IPS-18a (cell line): ENCODE measurements at regions not wholly inside any gene's neighbourhood (a gene's known extent, or its start where the extent isn't known, plus 50 kb on each side); places are given as distances from the start of the nearest gene placed in this dataset.
"Not testable (repeated sequence)": the region's sequence is repeated elsewhere in the genome, so short reads cannot be mapped to it uniquely, and the experiment has no call there.

Source experiments
- H3K27ac ChIP-seq: one replicate; pipeline ENCODE4 v1.5.1; 2013; ENCODE audit warnings: low read length
- H3K27me3 ChIP-seq: one replicate; pipeline ENCODE4 v1.6.1; 2013; ENCODE audit warnings: mild to moderate bottlenecking, low read length; ENCODE audit not compliant: control insufficient read depth, insufficient read depth
- H3K36me3 ChIP-seq: one replicate; pipeline ENCODE4 v1.6.1; 2013; ENCODE audit warnings: low read depth, low read length; ENCODE audit not compliant: control insufficient read depth
- H3K4me1 ChIP-seq: one replicate; pipeline ENCODE4 v1.6.1; 2013; ENCODE audit warnings: low read depth, low read length; ENCODE audit not compliant: control insufficient read depth
- H3K4me3 ChIP-seq: one replicate; pipeline ENCODE4 v1.5.1; 2013; ENCODE audit warnings: low read length
- H3K9ac ChIP-seq: one replicate; pipeline ENCODE4 v1.6.1; 2013; ENCODE audit warnings: mild to moderate bottlenecking, low read length, moderate library complexity
- H3K9me3 ChIP-seq: one replicate; pipeline ENCODE4 v1.6.1; 2013; ENCODE audit warnings: low read depth, low read length; ENCODE audit not compliant: control insufficient read depth

DNA sequence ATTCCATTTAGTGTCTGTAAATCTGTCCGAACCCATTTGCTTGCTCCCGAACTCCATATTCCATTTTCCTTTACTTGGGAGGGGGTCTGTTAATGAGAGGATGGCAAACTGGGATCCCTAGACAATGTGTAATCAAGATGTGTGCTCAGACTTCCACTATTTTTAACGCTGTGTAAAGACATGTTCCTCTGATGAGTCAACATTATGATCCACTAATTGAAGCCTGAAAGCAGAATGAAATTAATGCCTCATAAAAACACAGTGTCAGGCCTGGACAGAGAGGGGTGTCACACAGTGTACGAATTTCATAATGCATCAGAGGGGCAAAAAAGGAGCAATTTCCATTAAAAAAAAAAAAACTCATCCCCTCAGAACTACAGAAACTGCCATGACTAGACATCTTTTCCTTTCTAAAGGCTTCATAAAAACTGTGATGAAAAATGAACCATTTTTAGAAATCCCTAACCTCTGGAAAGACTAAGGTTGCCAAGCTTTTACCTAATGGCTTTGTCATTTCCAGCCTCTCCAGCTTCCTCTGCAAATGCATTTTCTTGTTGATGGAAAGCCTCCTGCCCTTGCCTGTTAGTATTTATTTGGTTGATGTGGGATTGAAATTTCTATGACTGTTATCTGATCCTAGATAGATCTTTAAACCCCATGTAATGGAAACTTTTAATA is 209.2 kb upstream of the DCC start:
- H3K4me1 ChIP-seq = no peaks in the 10 kb centered on the region
- H3K9me3 ChIP-seq = no peaks in the 10 kb centered on the region
- no peak overlapping the region for H3K4me3 ChIP-seq
- H3K9ac ChIP-seq = no peak overlapping the region
- no peaks in the 10 kb centered on the region for H3K36me3 ChIP-seq
- no peak overlapping the region for H3K27ac ChIP-seq
- H3K27me3 ChIP-seq = no peaks in the 10 kb centered on the region

DNA sequence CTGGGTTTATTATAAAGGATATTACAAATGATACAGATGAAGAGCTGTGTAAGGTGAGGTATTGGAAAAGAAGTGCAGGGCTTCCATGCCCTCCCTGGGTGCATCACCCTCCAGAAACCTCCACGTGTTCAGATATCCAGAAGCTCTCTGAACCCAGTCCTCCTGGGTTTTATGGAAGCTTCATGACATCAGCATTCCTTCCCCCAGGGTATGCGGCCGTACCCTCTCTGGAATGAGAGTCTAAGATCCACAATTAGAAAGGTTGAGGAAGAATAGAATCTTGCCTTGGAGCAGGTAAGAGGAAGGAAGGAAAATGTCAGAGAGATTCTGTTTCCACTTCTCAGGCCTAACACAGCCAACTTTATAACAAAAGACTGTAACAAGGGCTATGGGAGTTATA is 208.2 kb upstream of the DCC start:
- H3K27ac ChIP-seq = no peak overlapping the region
- no peak overlapping the region for H3K4me3 ChIP-seq

GRCh38 chr18:52136532-52136931 is 203.5 kb upstream of the DCC start:
- Histone ChIP-seq H3K9me3 (peaks cover 9% of the 10 kb centered on the region), H3K36me3 (no peaks in the 10 kb centered on the region), H3K27me3 (no peaks in the 10 kb centered on the region), H3K9ac (no peak overlapping the region), H3K4me1 (no peaks in the 10 kb centered on the region), H3K27ac (no peak overlapping the region), H3K4me3 (no peak overlapping the region)

More for the DNA sequence above, 208.2 kb upstream of the DCC start:
- Histone ChIP-seq H3K36me3 (no peaks in the 10 kb centered on the region), H3K9ac (no peak overlapping the region), H3K9me3 (peaks cover 3% of the 10 kb centered on the region), H3K4me1 (no peaks in the 10 kb centered on the region), H3K27me3 (no peaks in the 10 kb centered on the region)

- no peak overlapping the region for H3K4me3 ChIP-seq
- H3K27me3 ChIP-seq = no peaks in the 10 kb centered on the region
- no peak overlapping the region for H3K27ac ChIP-seq
- H3K36me3 ChIP-seq = no peaks in the 10 kb centered on the region
- peaks cover 9% of the 10 kb centered on the region for H3K9me3 ChIP-seq
- no peaks in the 10 kb centered on the region for H3K4me1 ChIP-seq
- H3K9ac ChIP-seq = no peak overlapping the region
Observed at GRCh38 chr18:52140986-52141385, 199.0 kb upstream of the DCC start.

- no peak overlapping the region for H3K27ac ChIP-seq
- H3K9me3 ChIP-seq = no peaks in the 10 kb centered on the region
- H3K27me3 ChIP-seq = no peaks in the 10 kb centered on the region
- no peaks in the 10 kb centered on the region for H3K4me1 ChIP-seq
- H3K4me3 ChIP-seq = no peak overlapping the region
- H3K9ac ChIP-seq = no peak overlapping the region
- no peaks in the 10 kb centered on the region for H3K36me3 ChIP-seq
Observed at GRCh38 chr18:52150050-52150449, 189.9 kb upstream of the DCC start.

GRCh38 chr18:52152036-52152435 is 188.0 kb upstream of the DCC start:
- Histone ChIP-seq H3K9ac (no peak overlapping the region), H3K4me3 (no peak overlapping the region), H3K9me3 (no peaks in the 10 kb centered on the region), H3K27me3 (no peaks in the 10 kb centered on the region), H3K27ac (no peak overlapping the region), H3K36me3 (no peaks in the 10 kb centered on the region), H3K4me1 (no peaks in the 10 kb centered on the region)

GRCh38 chr18:52156166-52156565 is 183.8 kb upstream of the DCC start:
- Histone ChIP-seq H3K27ac (no peak overlapping the region), H3K36me3 (no peaks in the 10 kb centered on the region), H3K27me3 (no peaks in the 10 kb centered on the region), H3K4me1 (peaks cover 4% of the 10 kb centered on the region), H3K9ac (no peak overlapping the region), H3K9me3 (no peaks in the 10 kb centered on the region), H3K4me3 (no peak overlapping the region)

GRCh38 chr18:52160636-52161035 is 179.4 kb upstream of the DCC start:
- Histone ChIP-seq H3K27ac (no peak overlapping the region), H3K4me3 (no peak overlapping the region), H3K9ac (no peak overlapping the region), H3K27me3 (no peaks in the 10 kb centered on the region), H3K36me3 (no peaks in the 10 kb centered on the region), H3K4me1 (peaks cover 4% of the 10 kb centered on the region), H3K9me3 (peaks cover 7% of the 10 kb centered on the region)

- Histone ChIP-seq H3K27ac (no peak overlapping the region), H3K27me3 (no peaks in the 10 kb centered on the region), H3K4me1 (peaks cover 4% of the 10 kb centered on the region), H3K9me3 (peaks cover 7% of the 10 kb centered on the region), H3K9ac (no peak overlapping the region), H3K36me3 (no peaks in the 10 kb centered on the region), H3K4me3 (no peak overlapping the region)
Observed at GRCh38 chr18:52163478-52163877, 176.5 kb upstream of the DCC start.

DNA sequence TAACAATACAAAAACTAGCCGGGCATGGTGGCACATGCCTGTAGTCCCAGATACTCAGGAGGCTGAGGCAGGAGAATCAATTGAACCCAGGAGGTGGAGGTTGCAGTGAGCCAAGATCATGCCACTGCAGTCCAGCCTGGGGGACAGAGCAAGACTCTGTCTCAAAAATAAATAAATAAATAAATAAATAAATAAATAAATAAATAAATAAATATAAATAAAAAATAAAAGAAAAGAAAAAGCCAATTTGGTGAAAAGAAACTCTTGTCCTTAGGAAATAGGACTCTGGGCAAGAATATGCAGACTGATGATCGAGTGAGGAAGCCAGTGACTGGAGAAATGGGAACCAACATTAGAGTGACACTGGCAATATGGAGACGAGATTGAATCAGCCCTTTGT is 171.9 kb upstream of the DCC start:
- H3K36me3 ChIP-seq, H3K9me3 ChIP-seq, H3K4me3 ChIP-seq, H3K4me1 ChIP-seq, H3K27me3 ChIP-seq, H3K27ac ChIP-seq, H3K9ac ChIP-seq: not testable (repeated sequence)

DNA sequence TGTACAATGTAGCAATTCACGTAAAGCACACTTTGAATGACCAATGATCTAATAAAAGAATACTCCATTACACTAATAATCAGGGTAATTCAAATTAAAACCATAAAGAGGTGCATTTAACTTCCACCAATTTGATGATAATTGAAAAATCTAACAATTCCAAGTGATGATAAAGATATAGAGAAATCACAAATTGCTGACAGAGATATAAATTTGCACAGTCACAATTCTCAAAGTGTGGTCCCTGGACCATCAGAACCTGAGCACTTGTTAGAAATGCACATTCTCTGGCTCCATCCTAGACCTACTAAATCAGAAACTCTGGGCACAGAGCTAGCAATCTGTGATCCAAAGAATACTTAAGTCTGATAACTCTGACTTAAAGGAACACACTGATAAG is 165.8 kb upstream of the DCC start:
- Histone ChIP-seq H3K9ac (no peak overlapping the region), H3K4me1 (no peaks in the 10 kb centered on the region), H3K36me3 (no peaks in the 10 kb centered on the region), H3K27ac (no peak overlapping the region), H3K9me3 (no peaks in the 10 kb centered on the region), H3K27me3 (no peaks in the 10 kb centered on the region), H3K4me3 (no peak overlapping the region)

GRCh38 chr18:52175406-52175805 is 164.6 kb upstream of the DCC start:
- Histone ChIP-seq H3K36me3 (no peaks in the 10 kb centered on the region), H3K27me3 (no peaks in the 10 kb centered on the region), H3K27ac (no peak overlapping the region), H3K9ac (no peak overlapping the region), H3K4me1 (no peaks in the 10 kb centered on the region), H3K9me3 (no peaks in the 10 kb centered on the region), H3K4me3 (no peak overlapping the region)
